ENCODE measurements at regions not wholly inside any gene's neighbourhood (a gene's known extent, or its start where the extent isn't known, plus 50 kb on each side); places are given as distances from the start of the nearest gene placed in this dataset.
A peak's percentile ranks its signal among the peaks of the same experiment; 100 is the strongest.

GRCh38 chr5:104444656-104445055 lies 882.1 kb upstream of the NUDT12 start:
- TF ChIP-seq POLR2AphosphoS5 (IDR thresholded peaks at IDR 0.05) (no peak), EP300 (IDR thresholded peaks at IDR 0.05) (no peak), POLR2A (IDR thresholded peaks at IDR 0.05) (no peak), CTCF (IDR thresholded peaks at IDR 0.05) (no peak)
- H3K27me3 ChIP-seq: no peaks in the 10 kb centered on the region
- no peak for ATAC-seq (ENCODE audit: low FRiP score in 2 of 2)
- no peaks in the 10 kb centered on the region for H3K4me1 ChIP-seq
- 78 to 89% methylated on average over 5 of the region's 5 CpGs for WGBS, 2 donors
- DNase-seq: no peak
- no peaks in the 10 kb centered on the region for H3K36me3 ChIP-seq
- no peak overlapping the region for H3K4me3 ChIP-seq
- no peaks in the 10 kb centered on the region for H3K9me3 ChIP-seq
- H3K27ac ChIP-seq: no peak overlapping the region

GRCh38 chr5:104443706-104444105 lies 881.1 kb upstream of the NUDT12 start:
- Histone ChIP-seq H3K4me1 (no peaks in the 10 kb centered on the region), H3K36me3 (no peaks in the 10 kb centered on the region), H3K4me3 (no peak overlapping the region), H3K9me3 (no peaks in the 10 kb centered on the region), H3K27me3 (no peaks in the 10 kb centered on the region), H3K27ac (no peak overlapping the region)
- DNase-seq (peak in 1 of 2 donors; percentile 49), ATAC-seq (ENCODE audit: low FRiP score in 2 of 2) (no peak)
- 94 to 95% methylated on average over 19 of the region's 19 CpGs for WGBS, 2 donors
- no peak for TF ChIP-seq CTCF (IDR thresholded peaks at IDR 0.05)
- TF ChIP-seq POLR2AphosphoS5 (IDR thresholded peaks at IDR 0.05): no peak
- TF ChIP-seq EP300 (IDR thresholded peaks at IDR 0.05): no peak
- TF ChIP-seq POLR2A (IDR thresholded peaks at IDR 0.05): no peak

- Histone ChIP-seq H3K36me3 (no peaks in the 10 kb centered on the region), H3K27ac (no peak overlapping the region), H3K9me3 (no peaks in the 10 kb centered on the region), H3K4me1 (no peaks in the 10 kb centered on the region), H3K27me3 (no peaks in the 10 kb centered on the region), H3K4me3 (no peak overlapping the region)
- ATAC-seq (ENCODE audit: low FRiP score in 2 of 2) (no peak), DNase-seq (no peak)
- WGBS, 2 donors: 58 to 83% methylated on average over 4 of the region's 4 CpGs
- TF ChIP-seq EP300 (IDR thresholded peaks at IDR 0.05) (no peak), CTCF (IDR thresholded peaks at IDR 0.05) (no peak), POLR2A (IDR thresholded peaks at IDR 0.05) (no peak), POLR2AphosphoS5 (IDR thresholded peaks at IDR 0.05) (no peak)
Measured at GRCh38 chr5:104431981-104432380, 869.4 kb upstream of the NUDT12 start.

GRCh38 chr5:104431002-104431620 lies 868.5 kb upstream of the NUDT12 start:
- DNase-seq: no peak

More at GRCh38 chr5:104431002-104431620, 868.5 kb upstream of the NUDT12 start:
- TF ChIP-seq EP300 (IDR thresholded peaks at IDR 0.05) (no peak), CTCF (IDR thresholded peaks at IDR 0.05) (no peak), POLR2AphosphoS5 (IDR thresholded peaks at IDR 0.05) (no peak), POLR2A (IDR thresholded peaks at IDR 0.05) (no peak)
- no peaks in the 10 kb centered on the region for H3K9me3 ChIP-seq
- ATAC-seq (ENCODE audit: low FRiP score in 2 of 2): no peak
- WGBS, 2 donors: 83% methylated on average over 4 of the region's 4 CpGs
- no peaks in the 10 kb centered on the region for H3K36me3 ChIP-seq
- H3K27ac ChIP-seq: no peak overlapping the region
- H3K4me1 ChIP-seq: no peaks in the 10 kb centered on the region
- H3K27me3 ChIP-seq: no peaks in the 10 kb centered on the region
- H3K4me3 ChIP-seq: no peak overlapping the region
